HCT116 (cell line): ENCODE measurements at regions not wholly inside any gene's neighbourhood (a gene's known extent, or its start where the extent isn't known, plus 50 kb on each side); places are given as distances from the start of the nearest gene placed in this dataset.

ENCODE experiments used
- ATAC-seq: fragments of 200-7000 bp; cut with Tn5 transposase; 2 replicates; pipeline ENCODE4 v1.9.1; 2020; ENCODE audit warnings: mild to moderate bottlenecking, moderate library complexity
- BruUV-seq: library from RNA; stranded (reverse); fragments of 400-500 nt; replicated peaks from 2 replicates; lab custom pipeline; 2021; lab: Mats Ljungman, UMichigan
- CTCF ChIA-PET: fragments of 300-600 bp; sonication (Branson Sonifier 250); formaldehyde crosslinking; loops from one replicate; lab custom pipeline; 2021; ENCODE audit warnings: antibody characterized with exemption; lab: Charles Lee
- POLR2A ChIA-PET: fragments of 300-600, 350-600 bp; sonication (Branson Sonifier 250); formaldehyde crosslinking; loops from one replicate; lab custom pipeline; 2021; ENCODE audit warnings: antibody characterized with exemption; lab: Charles Lee
- RAD21 ChIA-PET, 2 experiments: fragments of 300-600 bp; sonication (Branson Sonifier 250); formaldehyde crosslinking; loops; one replicate each; lab custom pipeline; 2023; ENCODE audit warnings: low total read pairs in 2 of 2; ENCODE audit not compliant: uncharacterized antibody in 2 of 2, unreplicated experiment in 2 of 2, low non-redundant PET in 1 of 2; lab: Charles Lee
- DNase-seq: peaks from one replicate; pipeline ENCODE4 v3.0.0-alpha.2; 2010; ENCODE audit warnings: low read depth, low spot score
- H2AFZ ChIP-seq: fragments of 200-600 bp; shearing (Covaris generic), sonication (generic); 2 replicates; pipeline ENCODE4 v1.6.1; 2017; ENCODE audit warnings: low read depth, mixed run types, mixed read lengths, antibody characterized with exemption, low read length; ENCODE audit not compliant: poor library complexity, severe bottlenecking
- H3K27ac ChIP-seq: 2 replicates; pipeline ENCODE4 v1.5.1; 2012; ENCODE audit warnings: low read depth, low read length
- H3K27me3 ChIP-seq: fragments of 200-600 bp; sonication (generic); 2 replicates; pipeline ENCODE4 v1.6.1; 2016; ENCODE audit warnings: mixed run types, low read length, mixed read lengths; ENCODE audit not compliant: insufficient read depth
- H3K36me3 ChIP-seq, 2 experiments: fragments of 200-500 bp in 1 of 2; fragments of 200-600 bp in 1 of 2; sonication (Bioruptor generic) in 1 of 2; sonication (generic) in 1 of 2; 2 replicates each; pipeline versions ENCODE4 v1.5.1 to v1.6.1; 2014 to 2016; ENCODE audit warnings: low read length in 2 of 2, inconsistent platforms in 1 of 2, mixed read lengths in 1 of 2, mixed run types in 1 of 2; ENCODE audit not compliant: insufficient read depth in 2 of 2, control insufficient read depth in 1 of 2
- H3K4me1 ChIP-seq, 2 experiments: fragments of 200-600 bp in 1 of 2; sonication (generic) in 1 of 2; 2 replicates each; pipeline versions ENCODE4 v1.5.1 to v1.6.1; 2012 to 2017; ENCODE audit warnings: low read length in 2 of 2, inconsistent platforms in 1 of 2, mild to moderate bottlenecking in 1 of 2, mixed read lengths in 1 of 2, mixed run types in 1 of 2, moderate library complexity in 1 of 2; ENCODE audit not compliant: insufficient read depth in 2 of 2, control insufficient read depth in 1 of 2
- H3K4me2 ChIP-seq: fragments of 200-600 bp; sonication (generic); 2 replicates; pipeline ENCODE4 v1.6.1; 2017; ENCODE audit warnings: mixed run types, low read length, mixed read lengths
- H3K4me3 ChIP-seq, 2 experiments: fragments of 200-600 bp in 1 of 2; sonication (generic) in 1 of 2; replicated peaks in 1 of 2; 2 replicates each; pipeline ENCODE4 v1.5.1; 2011 to 2016; ENCODE audit warnings: low read length in 2 of 2, control low read depth in 1 of 2, low read depth in 1 of 2, mild to moderate bottlenecking in 1 of 2, mixed read lengths in 1 of 2, mixed run types in 1 of 2
- H3K79me2 ChIP-seq: fragments of 200-600 bp; sonication (generic); 2 replicates; pipeline ENCODE4 v1.6.1; 2017; ENCODE audit warnings: mild to moderate bottlenecking, mixed run types, low read length, moderate library complexity, mixed read lengths; ENCODE audit not compliant: insufficient read depth
- H3K9ac ChIP-seq: fragments of 200-600 bp; sonication (generic); 2 replicates; pipeline ENCODE4 v1.6.1; 2016; ENCODE audit warnings: low read length, mixed read lengths
- H3K9me2 ChIP-seq: fragments of 200-600 bp; sonication (generic), shearing (Covaris generic); 2 replicates; pipeline ENCODE4 v1.6.1; 2017; ENCODE audit warnings: mixed run types, mild to moderate bottlenecking, moderate library complexity; ENCODE audit not compliant: insufficient read depth
- H3K9me3 ChIP-seq, 2 experiments: fragments of 200-500 bp in 1 of 2; fragments of 200-600 bp in 1 of 2; sonication (Bioruptor generic) in 1 of 2; sonication (generic) in 1 of 2; 2 replicates each; pipeline ENCODE4 v1.6.1; 2014 to 2017; ENCODE audit warnings: low read length in 2 of 2, mixed read lengths in 2 of 2, inconsistent platforms in 1 of 2, low read depth in 1 of 2, mild to moderate bottlenecking in 1 of 2, mixed run types in 1 of 2, moderate library complexity in 1 of 2; ENCODE audit not compliant: control insufficient read depth in 1 of 2, insufficient read depth in 1 of 2
- H4K20me1 ChIP-seq: fragments of 200-600 bp; sonication (generic), shearing (Covaris generic); 2 replicates; pipeline ENCODE4 v1.6.1; 2017; ENCODE audit warnings: mixed run types, mild to moderate bottlenecking, moderate library complexity; ENCODE audit not compliant: insufficient read depth
- ATF3 ChIP-seq: IDR thresholded peaks from 2 replicates; pipeline ENCODE4 v1.6.1; 2012
- CBX3 ChIP-seq: IDR thresholded peaks from 2 replicates; pipeline ENCODE4 v1.6.1; 2012; ENCODE audit warnings: low read depth
- CEBPB ChIP-seq: IDR thresholded peaks from 2 replicates; pipeline ENCODE4 v1.6.1; 2012; ENCODE audit warnings: low read depth
- CTCF ChIP-seq, 3 experiments: fragments of 200-600 bp in 1 of 3; sonication (generic) in 1 of 3; IDR thresholded peaks in 2 of 3; conservative IDR thresholded peaks in 1 of 3; 2 replicates each; pipeline ENCODE4 v1.5.1; 2012 to 2017; ENCODE audit warnings: low read depth in 2 of 3, low read length in 2 of 3, antibody characterized with exemption in 1 of 3, borderline replicate concordance in 1 of 3, control low read depth in 1 of 3, mild to moderate bottlenecking in 1 of 3, mixed read lengths in 1 of 3, mixed run types in 1 of 3, moderate library complexity in 1 of 3; ENCODE audit not compliant: insufficient read depth in 1 of 3
- EZH2 ChIP-seq: fragments of 200-600 bp; sonication (generic); IDR thresholded peaks from 2 replicates; pipeline ENCODE4 v1.6.1; 2017; ENCODE audit warnings: antibody characterized with exemption, mixed run types
- EZH2phosphoT487 ChIP-seq: fragments of 200-600 bp; IDR thresholded peaks from 2 replicates; pipeline ENCODE4 v1.6.1; 2018; ENCODE audit warnings: antibody characterized with exemption, borderline replicate concordance
- FOSL1 ChIP-seq: IDR thresholded peaks from 2 replicates; pipeline ENCODE4 v1.6.1; 2012; ENCODE audit warnings: low read depth
- POLR2AphosphoS5 ChIP-seq: IDR thresholded peaks from 2 replicates; pipeline ENCODE4 v1.6.1; 2011; ENCODE audit warnings: mild to moderate bottlenecking, low read depth, low read length, moderate library complexity
- RAD21 ChIP-seq: IDR thresholded peaks from 2 replicates; pipeline ENCODE4 v1.6.1; 2012; ENCODE audit warnings: low read depth, mild to moderate bottlenecking
- SIN3A ChIP-seq: IDR thresholded peaks from 2 replicates; pipeline ENCODE4 v1.6.1; 2012; ENCODE audit warnings: low read depth
- SP1 ChIP-seq: IDR thresholded peaks from 2 replicates; pipeline ENCODE4 v1.6.1; 2012; ENCODE audit warnings: low read depth
- YY1 ChIP-seq: IDR thresholded peaks from 2 replicates; pipeline ENCODE4 v1.6.1; 2011; ENCODE audit warnings: low read length, low read depth, moderate library complexity, mild to moderate bottlenecking; ENCODE audit not compliant: insufficient replicate concordance; ENCODE audit errors: extremely low read depth
- ZNF274 ChIP-seq: fragments of 200-500 bp; sonication (Bioruptor generic); IDR thresholded peaks from 2 replicates; pipeline ENCODE4 v1.6.1; 2014; ENCODE audit warnings: mild to moderate bottlenecking, low read depth, low read length, inconsistent platforms
- intact Hi-C: fragments of 100-400 bp; cut with micrococcal nuclease; formaldehyde crosslinking; loops from 2 replicates; pipeline ENCODE4 v1.10.0; 2022

GRCh38 chr5:92401492-92401891 lies 1018.4 kb upstream of the ARRDC3 start (continued):
- TF ChIP-seq POLR2AphosphoS5 (no peak), SIN3A (no peak), ZNF274 (no peak), SP1 (no peak), EZH2phosphoT487 (no peak), ATF3 (no peak), CBX3 (no peak), FOSL1 (no peak)

- ATAC-seq (no peak), DNase-seq (no peak)
- CTCF ChIA-PET: no interaction called here
- BruUV-seq: no TSS peak
- Histone ChIP-seq H2AFZ (no peak overlapping the region), H3K27ac (no peak overlapping the region), H3K9me2 (no peaks in the 10 kb centered on the region; the same call in 1 of the 2 replicates), H3K9me3 (no peaks in the 10 kb centered on the region), H3K36me3 (no peaks in the 10 kb centered on the region), H3K79me2 (no peaks in the 10 kb centered on the region), H3K4me3 (no peak overlapping the region), H3K9ac (no peak overlapping the region), H4K20me1 (no peaks in the 10 kb centered on the region), H3K4me1 (no peaks in the 10 kb centered on the region), H3K4me2 (no peak overlapping the region), H3K27me3 (no peaks in the 10 kb centered on the region)
- POLR2A ChIA-PET: no interaction called here
- RAD21 ChIA-PET: no interaction called here
- intact Hi-C loops: no loop called here
- TF ChIP-seq RAD21 (no peak), EZH2 (no peak), CBX3 (no peak), FOSL1 (no peak), CEBPB (no peak), CTCF (IDR thresholded peaks at IDR 0.05 in 2 of 3, conservative IDR thresholded peaks at IDR 0.05 in 1 of 3; ENCODE audit: borderline replicate concordance in 1 of 3, insufficient read depth in 1 of 3, low read depth in 2 of 3, low read length in 2 of 3) (no peak), ZNF274 (no peak), EZH2phosphoT487 (no peak), YY1 (no peak)
Measured at GRCh38 chr5:92394936-92395335, 1011.8 kb upstream of the ARRDC3 start.
